K562 (cell line): ENCODE measurements at regions not wholly inside any gene's neighbourhood (a gene's known extent, or its start where the extent isn't known, plus 50 kb on each side); places are given as distances from the start of the nearest gene placed in this dataset.

Experiments used
- MECOM ChIP-seq: fragments of 250-450 bp; sonication (Bioruptor Pico); IDR thresholded peaks from 2 replicates; pipeline ENCODE4 v1.8.0; 2022; ENCODE audit warnings: inconsistent platforms
- NR2C1 ChIP-seq, 2 experiments: fragments of 450-650 bp; IDR thresholded peaks; 2 replicates each; pipeline ENCODE4 v1.6.1; 2017; ENCODE audit warnings: mild to moderate bottlenecking in 2 of 2, antibody characterized with exemption in 1 of 2, inconsistent platforms in 1 of 2, missing compliant biosample characterization in 1 of 2, missing genetic modification characterization in 1 of 2
- PYGO2 ChIP-seq: fragments of 450-650 bp; IDR thresholded peaks from 2 replicates; pipeline ENCODE4 v1.6.1; 2016; ENCODE audit warnings: mild to moderate bottlenecking, missing genetic modification characterization, moderate library complexity, missing compliant biosample characterization
- ZNF318 ChIP-seq, 2 experiments: fragments of 450-650 bp; IDR thresholded peaks; 2 replicates each; pipeline ENCODE4 v1.6.1; 2016; ENCODE audit warnings: mild to moderate bottlenecking in 2 of 2, borderline replicate concordance in 1 of 2, low read depth in 1 of 2, moderate library complexity in 1 of 2

GRCh38 chr18:14907420-14907819, 159.4 kb downstream of the ANKRD30B start (continued):
- no peak for TF ChIP-seq PYGO2 (tag)
- no peak for TF ChIP-seq NR2C1 (IDR thresholded peaks at IDR 0.05)
- no peak for TF ChIP-seq NR2C1 (tag; IDR thresholded peaks at IDR 0.05)
- no peak for TF ChIP-seq ZNF318 (IDR thresholded peaks at IDR 0.05; ENCODE audit: borderline replicate concordance in 1 of 2, low read depth in 1 of 2)
- no peak for TF ChIP-seq MECOM
